ENCODE measurements at regions not wholly inside any gene's neighbourhood (a gene's known extent, or its start where the extent isn't known, plus 50 kb on each side); places are given as distances from the start of the nearest gene placed in this dataset.
"Not testable (repeated sequence)": the region's sequence is repeated elsewhere in the genome, so short reads cannot be mapped to it uniquely, and the experiment has no call there.

DNA sequence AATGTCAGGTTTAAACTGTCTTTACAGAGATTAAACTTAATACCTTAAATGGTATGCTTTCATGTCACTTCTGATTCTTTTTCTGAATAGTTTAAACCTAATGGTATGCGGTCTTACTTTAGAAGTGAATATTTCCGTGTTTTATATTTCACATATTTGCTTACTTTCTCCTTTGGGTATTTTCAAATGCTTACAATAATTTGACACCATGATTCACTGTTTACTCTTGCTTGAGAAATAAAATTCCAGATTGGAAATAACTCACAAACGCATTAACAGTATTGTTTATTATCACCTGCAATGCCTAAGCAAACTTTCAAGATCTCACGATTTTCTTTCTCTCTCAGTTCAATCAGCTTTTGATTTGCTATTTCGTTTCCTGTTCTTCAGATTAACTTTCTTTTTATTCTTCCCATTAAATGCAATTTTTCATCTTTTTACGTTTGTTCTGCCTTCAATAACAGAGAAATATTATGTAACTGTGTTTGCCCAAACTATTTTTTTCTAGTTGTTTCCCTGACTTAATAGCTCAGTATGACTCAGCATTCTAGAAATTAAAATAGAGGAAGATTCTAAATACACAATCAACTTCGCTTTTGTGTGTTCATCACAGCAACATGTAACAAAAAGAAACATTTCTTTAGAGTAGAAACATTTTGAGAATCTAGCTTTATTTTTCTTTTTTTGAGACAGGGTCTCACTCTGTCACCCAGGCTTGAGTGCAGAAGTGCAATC is 955.5 kb upstream of the PRKX start:
- no peak for DNase-seq

DNA sequence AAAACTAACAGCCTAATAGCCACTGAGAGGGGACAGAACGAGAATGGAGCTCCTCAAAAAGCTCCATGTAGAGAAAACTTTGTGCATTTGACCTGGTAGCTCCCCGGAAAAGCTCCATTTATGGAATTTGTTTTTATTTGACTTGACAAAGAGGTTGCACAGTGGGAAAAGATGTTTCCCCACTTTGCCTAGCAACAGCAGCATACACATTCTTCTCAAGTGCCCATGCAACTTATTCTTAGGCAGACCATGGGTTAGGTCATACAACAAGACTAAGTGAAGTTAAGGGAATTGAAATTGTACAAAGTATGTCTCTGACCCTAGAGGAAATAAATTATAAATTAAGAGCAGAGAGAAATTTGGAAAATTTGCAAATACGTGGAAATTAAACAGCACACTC is 949.6 kb upstream of the PRKX start:
- no peak for DNase-seq

DNA sequence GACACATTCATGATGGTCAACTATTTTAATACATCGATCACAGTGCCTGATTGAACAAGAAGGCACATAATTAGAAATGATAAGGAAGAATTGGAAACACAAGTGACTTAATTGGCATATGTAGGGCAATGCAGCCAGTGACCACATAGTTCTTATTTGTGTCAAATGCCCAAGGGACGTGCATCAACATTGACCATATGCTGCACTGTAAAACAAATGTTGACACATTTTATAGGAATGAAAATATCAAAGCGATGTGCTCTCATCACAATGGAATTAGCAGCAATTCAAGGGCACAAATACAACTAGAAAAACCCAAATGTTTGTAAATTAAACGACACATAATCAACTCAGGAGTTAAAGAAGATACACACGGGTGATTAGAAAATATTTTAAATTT is 948.3 kb upstream of the PRKX start:
- no peak for DNase-seq

DNA sequence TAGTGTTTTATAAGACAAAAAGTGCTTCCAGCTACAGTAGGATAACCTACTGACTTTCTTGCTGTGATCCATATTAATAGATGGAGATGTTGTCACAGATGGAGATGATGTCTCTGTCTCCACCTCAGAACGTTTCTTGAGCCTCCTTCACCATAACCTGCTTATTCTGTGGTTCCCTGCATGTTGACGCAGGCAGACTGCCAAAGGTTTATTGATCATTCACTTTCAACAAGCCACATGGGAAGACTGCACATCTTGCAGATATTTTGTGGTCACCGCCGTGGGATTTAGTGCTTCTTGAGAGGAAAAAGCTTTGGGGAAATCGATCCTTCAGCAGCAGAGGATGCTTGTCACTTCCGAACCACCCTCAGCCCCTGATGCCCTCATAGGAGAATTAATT is 943.0 kb upstream of the PRKX start:
- DNase-seq, result no peak

DNA sequence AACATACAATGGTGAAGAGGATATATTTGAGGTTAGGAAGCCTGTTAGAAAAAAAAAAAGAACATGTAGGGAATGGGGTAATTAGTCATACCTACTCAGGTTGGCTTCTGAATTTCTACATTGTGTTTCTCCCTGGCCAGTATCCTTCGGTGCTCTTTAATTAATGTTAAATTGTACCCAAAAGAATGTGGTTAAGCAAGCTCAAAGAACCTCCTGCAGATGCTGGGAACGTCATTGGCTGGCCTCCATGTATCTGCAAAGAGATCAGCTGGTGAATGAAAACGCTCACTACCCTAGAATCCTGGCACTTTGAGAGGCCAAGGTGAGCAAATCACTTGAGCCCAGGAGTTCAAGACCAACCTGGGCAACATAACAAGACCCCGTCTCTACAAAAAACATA is 942.3 kb upstream of the PRKX start:
- no peak for DNase-seq

GRCh38 chrX:4642114-4642513 is 928.7 kb upstream of the PRKX start:
- no peak for DNase-seq

- no peak for DNase-seq
Measured at GRCh38 chrX:4638036-4638435, 924.6 kb upstream of the PRKX start.

DNA sequence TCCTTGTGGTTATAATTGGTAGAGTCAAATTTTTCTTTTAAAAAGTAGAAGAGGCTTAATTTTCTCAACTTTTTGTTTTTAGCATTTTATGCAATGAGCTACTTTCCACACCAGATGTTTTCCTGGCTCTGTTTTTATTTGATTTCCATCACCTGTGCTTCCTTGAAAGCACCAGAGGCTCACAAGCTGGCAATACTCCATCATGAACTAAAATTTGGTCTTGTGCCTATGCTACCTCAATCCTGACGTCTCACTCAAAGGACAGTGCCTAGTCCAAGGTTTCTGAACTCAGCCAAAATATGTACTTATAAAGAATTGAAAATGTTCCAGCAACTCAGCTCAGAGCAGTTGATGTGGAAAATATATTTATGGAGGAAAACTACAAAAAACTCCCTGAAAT is 914.0 kb upstream of the PRKX start:
- DNase-seq, result no peak

DNA sequence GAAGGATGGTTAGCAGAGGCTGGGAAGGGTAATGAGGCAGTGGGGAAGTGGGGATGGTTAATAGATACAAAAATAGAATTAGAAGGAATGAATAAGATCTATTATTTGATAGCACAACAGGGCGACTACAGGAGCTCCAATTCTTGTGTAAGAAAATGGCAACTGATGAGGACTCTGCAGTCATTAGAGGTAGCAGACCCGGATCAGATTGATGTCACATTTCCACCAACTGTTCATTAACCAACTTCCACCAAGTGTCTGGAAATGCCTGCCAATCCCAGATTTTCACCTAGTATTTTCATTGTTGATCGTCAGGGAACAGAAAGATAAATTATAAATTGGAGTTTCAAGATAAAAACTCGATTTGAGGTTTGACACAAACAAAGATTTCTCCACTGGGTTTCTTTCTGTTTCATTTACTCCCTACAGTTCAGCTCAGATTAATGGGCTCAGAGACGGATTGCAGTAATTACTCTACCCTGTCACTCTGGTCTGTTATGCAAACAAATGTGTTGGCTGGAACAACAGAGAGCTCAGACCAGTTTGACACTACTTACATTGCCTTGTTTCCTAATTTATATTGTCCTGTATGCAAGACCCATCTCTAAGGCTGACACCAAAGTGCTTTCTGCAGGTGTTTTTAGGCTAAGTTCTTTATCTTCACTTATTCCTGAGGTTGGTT is 909.2 kb upstream of the PRKX start:
- DNase-seq, result no peak

DNA sequence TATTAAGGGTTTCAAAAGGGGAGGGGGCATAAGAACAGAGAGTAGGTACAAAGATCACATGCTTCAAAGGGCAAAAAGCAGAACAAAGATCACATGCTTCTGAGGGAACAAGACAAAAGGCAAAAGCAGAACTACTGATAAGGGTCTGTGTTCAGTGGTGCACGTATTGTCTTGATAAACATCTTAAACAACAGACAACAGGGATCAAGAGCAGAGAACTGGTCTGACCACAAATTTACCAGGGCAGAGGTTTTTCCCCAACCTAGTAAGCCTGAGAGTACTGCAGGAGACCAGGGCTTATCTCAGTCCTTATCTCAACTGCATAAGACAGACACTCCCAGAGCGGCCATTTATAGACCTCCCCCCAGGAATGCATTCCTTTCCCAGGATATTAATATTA is 900.2 kb upstream of the PRKX start:
- not testable (repeated sequence) for DNase-seq

- no peak for DNase-seq
Measured at GRCh38 chrX:4588893-4589292, 875.4 kb upstream of the PRKX start.

GRCh38 chrX:4588466-4588865 is 875.0 kb upstream of the PRKX start:
- DNase-seq, result no peak

GRCh38 chrX:4588056-4588455 is 874.6 kb upstream of the PRKX start:
- no peak for DNase-seq

DNA sequence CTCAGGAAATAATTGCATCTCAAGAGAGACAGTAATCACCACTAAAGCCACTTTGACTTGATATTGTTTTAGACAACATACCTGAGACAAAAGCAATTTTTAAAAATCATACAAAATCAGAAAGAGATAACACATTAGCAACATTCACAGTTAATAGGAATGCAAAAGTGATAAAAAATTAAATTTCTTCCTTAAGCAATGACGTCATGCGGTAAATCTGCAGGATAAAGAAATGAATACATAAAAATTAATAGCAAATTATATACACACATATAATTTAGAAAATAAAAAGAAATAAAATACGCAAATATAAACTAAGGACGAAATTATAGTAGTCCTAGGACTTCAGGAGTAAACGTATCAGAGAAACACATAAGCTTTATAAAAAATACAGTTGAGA is 866.5 kb upstream of the PRKX start:
- DNase-seq, result no peak

- DNase-seq, result no peak
Measured at GRCh38 chrX:4579480-4579879, 866.0 kb upstream of the PRKX start.

DNA sequence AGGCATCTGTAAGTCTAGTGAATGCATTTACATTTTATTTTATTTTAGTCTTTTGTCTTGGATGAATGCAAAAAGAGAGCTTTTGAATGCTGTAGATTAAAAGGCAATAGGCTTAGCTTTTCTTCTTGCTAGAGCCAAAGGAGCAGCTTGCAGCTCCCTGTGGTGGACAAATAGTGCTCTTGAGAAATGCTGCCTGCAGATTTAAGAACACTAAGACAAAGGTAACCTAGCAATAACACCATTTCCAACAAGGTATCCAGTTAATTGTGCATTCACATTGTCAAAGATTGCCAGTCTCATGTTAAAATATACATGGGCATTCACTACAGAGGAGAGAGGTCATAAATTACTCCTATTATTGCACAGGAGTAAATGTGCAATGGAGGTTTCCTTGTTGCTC is 859.2 kb upstream of the PRKX start:
- no peak for DNase-seq

DNA sequence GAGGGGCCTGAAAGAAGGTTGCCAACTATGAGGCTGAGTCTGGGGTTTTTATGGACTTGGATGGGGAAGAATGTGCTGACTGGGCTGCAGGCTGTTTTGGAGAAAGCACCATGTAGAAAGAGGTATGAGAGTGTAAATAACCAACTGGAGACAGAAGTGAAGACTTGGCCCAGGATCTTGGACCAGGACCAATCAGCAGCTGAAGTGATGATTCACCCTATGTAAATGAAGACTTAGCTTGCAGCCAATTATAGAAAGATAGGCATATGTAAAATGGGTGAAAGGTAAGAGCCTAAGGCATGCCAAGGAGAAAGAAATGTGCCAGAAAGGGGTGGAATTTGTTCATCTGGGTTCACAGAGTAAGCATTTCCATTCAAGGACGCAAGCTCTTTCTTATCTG is 856.7 kb upstream of the PRKX start:
- no peak for DNase-seq

DNA sequence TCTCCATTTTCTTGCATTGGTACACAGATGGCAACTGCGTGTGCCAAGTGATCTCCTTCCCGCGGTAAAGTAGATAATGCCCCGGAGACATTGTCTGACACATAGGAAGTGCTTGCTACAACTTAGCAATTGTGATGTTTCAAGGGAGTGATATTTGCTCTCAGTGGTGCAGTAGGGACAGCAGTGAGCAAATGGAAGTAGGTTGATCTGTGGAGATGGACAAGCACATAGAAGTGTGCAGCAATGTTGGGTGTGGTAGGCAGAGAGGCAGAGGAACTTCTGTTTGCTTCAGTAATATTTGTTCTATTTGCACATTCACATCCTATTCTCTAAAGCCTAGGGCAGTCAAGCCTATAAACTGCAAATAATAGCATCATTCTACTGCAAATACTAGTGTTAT is 846.7 kb upstream of the PRKX start:
- no peak for DNase-seq

GRCh38 chrX:4550018-4550417 is 836.6 kb upstream of the PRKX start:
- no peak for DNase-seq

DNA sequence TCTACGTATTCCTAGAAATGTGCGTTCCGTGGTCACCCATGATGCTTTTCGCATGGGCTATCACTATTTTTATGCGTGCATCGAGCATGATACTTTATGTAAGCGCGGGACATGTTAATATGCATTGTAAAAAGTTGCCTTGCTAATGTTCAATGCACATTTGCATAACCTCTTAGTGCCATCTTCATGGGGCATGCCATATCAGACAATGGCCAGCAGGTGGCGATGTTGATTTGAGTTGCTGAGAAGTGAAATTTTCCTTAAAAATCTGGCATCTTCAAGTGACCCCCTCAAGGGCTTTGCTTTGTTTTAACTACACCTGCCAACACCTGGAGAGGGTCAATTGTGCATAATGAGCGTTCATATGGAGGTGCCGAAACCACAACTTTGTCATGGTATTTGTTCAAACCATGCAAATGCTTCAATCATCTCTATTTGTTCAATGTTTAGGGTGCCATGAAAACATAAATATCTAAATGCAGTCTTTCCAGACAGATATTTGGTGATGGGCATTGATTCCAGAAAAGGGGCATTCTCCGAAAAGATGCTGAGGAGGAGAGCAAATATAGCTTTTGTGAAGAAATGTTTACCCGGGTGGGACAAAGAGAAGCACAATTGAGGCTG is 833.9 kb upstream of the PRKX start:
- peak; percentile 1 for DNase-seq

- not testable (repeated sequence) for DNase-seq
Measured at GRCh38 chrX:4546178-4546577, 832.7 kb upstream of the PRKX start.

DNA sequence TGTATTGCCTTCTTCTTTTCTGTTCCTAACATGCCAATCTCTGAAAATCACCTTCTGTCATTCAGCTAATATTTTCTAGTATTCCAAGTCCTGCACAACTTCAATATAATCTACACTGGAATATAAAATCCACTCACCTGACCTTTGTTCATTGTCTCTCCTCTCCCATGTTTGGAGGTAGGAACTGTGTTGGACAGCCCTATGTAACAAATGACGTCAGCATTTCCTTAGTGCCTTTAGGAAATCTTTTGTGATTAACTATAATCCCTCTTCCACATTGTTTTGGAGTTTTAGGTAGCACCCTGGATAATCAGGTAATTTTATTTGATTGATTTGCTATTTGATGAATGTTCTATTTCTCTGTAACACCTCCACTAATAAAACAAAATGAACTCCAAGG is 814.8 kb upstream of the PRKX start:
- DNase-seq, result no peak

GRCh38 chrX:4485912-4486311 is 772.5 kb upstream of the PRKX start:
- no peak for DNase-seq

GRCh38 chrX:4484266-4484665 is 770.8 kb upstream of the PRKX start:
- no peak for DNase-seq

DNA sequence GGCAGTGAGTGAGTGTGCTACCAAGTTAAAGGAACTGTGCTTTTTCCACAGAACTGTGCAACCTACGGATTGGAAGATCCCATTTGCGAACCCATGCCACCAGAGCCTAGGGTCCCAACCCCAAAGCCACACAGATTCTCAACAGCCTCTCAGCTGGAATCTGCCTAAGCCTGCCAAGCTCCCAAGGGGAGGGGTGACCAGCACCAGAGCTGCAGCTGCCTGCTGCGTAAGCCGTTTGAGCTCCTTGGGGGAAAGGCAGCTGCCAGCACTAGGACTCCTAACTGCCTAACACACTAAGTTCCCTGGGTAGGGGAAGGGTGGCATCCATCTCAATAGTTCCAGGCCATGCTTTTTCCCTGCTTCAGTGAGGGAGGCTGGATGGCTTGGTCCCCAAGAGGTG is 738.1 kb upstream of the PRKX start:
- no peak for DNase-seq
